HEK293T (cell line): ENCODE measurements at regions not wholly inside any gene's neighbourhood (a gene's known extent, or its start where the extent isn't known, plus 50 kb on each side); places are given as distances from the start of the nearest gene placed in this dataset.

ENCODE experiments used
- CTCF ChIA-PET: fragments of 350-600 bp; formaldehyde crosslinking; extraction: SDS; loops from one replicate; lab custom pipeline; 2021; ENCODE audit warnings: antibody characterized with exemption, inconsistent platforms; lab: Yijun Ruan, JAX
- POLR2A ChIA-PET: fragments of 350-600 bp; formaldehyde crosslinking; extraction: SDS; loops from one replicate; lab custom pipeline; 2020; ENCODE audit warnings: antibody characterized with exemption, inconsistent platforms; lab: Yijun Ruan, JAX
- DNase-seq: peaks from one replicate; pipeline ENCODE4 v3.0.0; 2012; ENCODE audit warnings: mixed read lengths; ENCODE audit errors: extremely low spot score
- ARNT ChIP-seq: fragments of 450-650 bp; IDR thresholded peaks from 2 replicates; pipeline ENCODE4 v1.6.1; 2017; ENCODE audit warnings: mild to moderate bottlenecking
- BHLHE40 ChIP-seq: fragments of 450-650 bp; IDR thresholded peaks from 2 replicates; pipeline ENCODE4 v1.6.1; 2016; ENCODE audit warnings: mild to moderate bottlenecking, moderate library complexity, borderline replicate concordance
- CTBP1 ChIP-seq: fragments of 450-650 bp; IDR thresholded peaks from 2 replicates; pipeline ENCODE4 v1.6.1; 2016; ENCODE audit warnings: borderline replicate concordance
- ELF4 ChIP-seq: fragments of 450-650 bp; IDR thresholded peaks from 2 replicates; pipeline ENCODE4 v1.6.1; 2017; ENCODE audit warnings: antibody characterized with exemption
- FOXA1 ChIP-seq: fragments of 450-650 bp; IDR thresholded peaks from 2 replicates; pipeline ENCODE4 v1.6.1; 2016; ENCODE audit warnings: mild to moderate bottlenecking
- FOXK2 ChIP-seq: fragments of 450-650 bp; IDR thresholded peaks from 2 replicates; pipeline ENCODE4 v1.6.1; 2016; ENCODE audit warnings: mild to moderate bottlenecking
- FOXM1 ChIP-seq: fragments of 450-650 bp; IDR thresholded peaks from 2 replicates; pipeline ENCODE4 v1.6.1; 2017; ENCODE audit warnings: mild to moderate bottlenecking, borderline replicate concordance
- HDGF ChIP-seq: fragments of 450-650 bp; IDR thresholded peaks from 2 replicates; pipeline ENCODE4 v1.6.1; 2017; ENCODE audit warnings: antibody characterized with exemption, borderline replicate concordance
- L3MBTL2 ChIP-seq: fragments of 450-650 bp; conservative IDR thresholded peaks from 2 replicates; pipeline ENCODE4 v1.6.1; 2016; ENCODE audit warnings: mild to moderate bottlenecking
- LEF1 ChIP-seq: fragments of 450-650 bp; IDR thresholded peaks from 2 replicates; pipeline ENCODE4 v1.6.1; 2017; ENCODE audit warnings: mild to moderate bottlenecking, borderline replicate concordance
- NFRKB ChIP-seq: fragments of 450-650 bp; IDR thresholded peaks from 2 replicates; pipeline ENCODE4 v1.6.1; 2016; ENCODE audit warnings: mild to moderate bottlenecking, moderate library complexity
- SP1 ChIP-seq: fragments of 450-650 bp; IDR thresholded peaks from 2 replicates; pipeline ENCODE4 v1.6.1; 2017
- SUZ12 ChIP-seq: fragments of 450-650 bp; IDR thresholded peaks from 2 replicates; pipeline ENCODE4 v1.6.1; 2016; ENCODE audit warnings: mild to moderate bottlenecking
- TARDBP ChIP-seq: fragments of 450-650 bp; IDR thresholded peaks from 2 replicates; pipeline ENCODE4 v1.6.1; 2016
- ZNF384 ChIP-seq: fragments of 450-650 bp; IDR thresholded peaks from 2 replicates; pipeline ENCODE4 v1.6.1; 2016
- TF ChIP-seq, protein P1 (sequence below): fragments of 450-650 bp; IDR thresholded peaks from 2 replicates; pipeline ENCODE4 v1.6.1; 2016

DNA sequence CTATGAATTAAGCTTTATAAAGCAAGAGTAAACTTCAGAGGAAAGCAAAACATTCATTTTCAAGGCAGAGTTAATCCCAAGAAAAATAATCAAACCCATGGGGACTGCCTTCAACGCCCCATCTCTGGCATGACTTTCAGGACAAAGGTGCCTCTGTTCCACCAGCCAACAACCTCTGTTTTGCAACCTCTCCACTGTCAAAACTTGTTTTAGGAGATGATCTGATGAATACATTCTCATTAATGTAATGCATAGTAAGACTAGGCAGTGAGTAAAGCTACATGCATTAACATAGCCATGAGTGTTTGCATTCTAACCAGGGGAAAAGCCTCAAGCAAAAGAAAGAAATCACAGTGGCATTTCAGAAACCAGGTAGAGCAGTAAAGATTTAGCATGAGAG lies 357.0 kb downstream of the FBXO15 start:
- no peak for DNase-seq
- CTCF ChIA-PET: no interaction called here
- POLR2A ChIA-PET: no interaction called here
- no peak for TF ChIP-seq FOXM1
- TF ChIP-seq TARDBP: no peak
- no peak for TF ChIP-seq SP1
- TF ChIP-seq ZNF384: no peak
- no peak for TF ChIP-seq ARNT
- TF ChIP-seq, protein P1, sequence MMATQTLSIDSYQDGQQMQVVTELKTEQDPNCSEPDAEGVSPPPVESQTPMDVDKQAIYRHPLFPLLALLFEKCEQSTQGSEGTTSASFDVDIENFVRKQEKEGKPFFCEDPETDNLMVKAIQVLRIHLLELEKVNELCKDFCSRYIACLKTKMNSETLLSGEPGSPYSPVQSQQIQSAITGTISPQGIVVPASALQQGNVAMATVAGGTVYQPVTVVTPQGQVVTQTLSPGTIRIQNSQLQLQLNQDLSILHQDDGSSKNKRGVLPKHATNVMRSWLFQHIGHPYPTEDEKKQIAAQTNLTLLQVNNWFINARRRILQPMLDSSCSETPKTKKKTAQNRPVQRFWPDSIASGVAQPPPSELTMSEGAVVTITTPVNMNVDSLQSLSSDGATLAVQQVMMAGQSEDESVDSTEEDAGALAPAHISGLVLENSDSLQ: no peak
- no peak for TF ChIP-seq LEF1
- TF ChIP-seq L3MBTL2: no peak
- TF ChIP-seq SUZ12: no peak
- TF ChIP-seq CTBP1: no peak
- TF ChIP-seq BHLHE40: no peak
- TF ChIP-seq FOXK2: no peak
- TF ChIP-seq ELF4: no peak
- no peak for TF ChIP-seq FOXA1
- no peak for TF ChIP-seq NFRKB
- TF ChIP-seq HDGF: no peak

DNA sequence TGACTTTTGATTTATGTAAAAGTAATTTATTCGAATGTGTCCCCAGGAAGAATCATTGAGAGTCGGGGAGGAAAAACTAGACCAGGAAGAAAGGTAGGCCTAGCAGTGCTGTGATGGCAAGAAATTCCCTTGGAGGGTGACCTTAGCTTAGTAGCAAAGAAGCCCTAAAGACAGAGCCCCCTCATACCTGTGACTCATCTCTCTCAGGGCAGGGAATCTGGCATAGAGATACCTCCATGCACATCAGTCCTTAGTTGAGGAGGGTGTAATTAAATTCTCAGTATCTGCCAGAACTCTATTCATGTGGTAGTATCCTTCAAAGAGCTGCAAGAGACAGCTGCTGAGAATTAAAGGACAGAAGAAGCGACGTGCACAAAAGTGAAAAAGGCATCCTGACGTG lies 360.3 kb downstream of the FBXO15 start:
- ChIA-PET POLR2A (no interaction called here), CTCF (no interaction called here)
- TF ChIP-seq FOXM1: no peak
- TF ChIP-seq, protein P1: no peak
- no peak for TF ChIP-seq SP1
- no peak for TF ChIP-seq SUZ12
- TF ChIP-seq ARNT: no peak
- TF ChIP-seq NFRKB: no peak
- no peak for TF ChIP-seq BHLHE40
- no peak for TF ChIP-seq ELF4
- DNase-seq: no peak

DNA sequence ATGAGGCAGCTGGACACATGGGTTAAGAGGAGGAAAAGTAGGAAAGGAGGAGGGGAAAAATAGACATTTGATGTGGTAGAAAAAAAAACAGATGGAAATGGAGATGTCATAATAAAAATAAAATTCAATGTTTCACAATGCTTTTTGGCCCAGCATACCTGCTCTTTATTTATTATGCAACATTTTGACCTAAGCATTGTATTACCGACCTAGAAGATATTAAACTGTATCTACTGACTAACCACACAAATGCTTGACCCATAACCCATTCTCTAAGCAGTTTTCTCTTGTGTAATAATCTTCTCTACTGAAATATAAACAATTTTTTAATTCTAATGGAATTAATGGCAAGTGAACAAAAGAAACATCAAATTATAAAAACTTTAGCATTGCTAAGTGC lies 362.3 kb downstream of the FBXO15 start:
- no peak for TF ChIP-seq FOXK2
- no peak for TF ChIP-seq LEF1
- TF ChIP-seq NFRKB: no peak
- no peak for TF ChIP-seq L3MBTL2
- TF ChIP-seq BHLHE40: no peak
- TF ChIP-seq TARDBP: no peak
- TF ChIP-seq ELF4: no peak
- TF ChIP-seq CTBP1: no peak
- TF ChIP-seq FOXM1: no peak
- no peak for TF ChIP-seq ZNF384
- TF ChIP-seq, protein P1: no peak
- no peak for TF ChIP-seq SUZ12
- no peak for TF ChIP-seq HDGF
- TF ChIP-seq ARNT: no peak
- no peak for TF ChIP-seq SP1
- no peak for TF ChIP-seq FOXA1
- CTCF ChIA-PET: no interaction called here
- POLR2A ChIA-PET: no interaction called here
- DNase-seq: no peak

DNA sequence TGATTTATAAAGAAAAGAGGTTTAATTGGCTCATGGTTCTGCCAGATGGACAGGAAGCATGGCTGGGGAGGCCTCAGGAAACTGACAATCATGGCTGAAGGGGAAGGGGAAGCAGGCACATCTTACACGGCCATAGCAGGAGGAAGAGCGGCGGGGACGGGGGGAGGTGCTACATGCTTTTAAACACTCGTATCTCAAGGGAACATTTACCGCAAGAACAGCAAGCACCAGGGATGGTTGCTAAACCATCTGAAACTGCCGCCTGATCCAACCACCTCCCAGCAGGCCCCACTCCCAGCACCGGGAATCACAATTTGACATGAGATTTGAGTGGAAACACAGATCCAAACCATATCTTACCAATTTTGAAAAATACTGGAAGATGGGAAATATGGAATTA lies 362.8 kb downstream of the FBXO15 start:
- ChIA-PET POLR2A (no interaction called here), CTCF (no interaction called here)
- TF ChIP-seq SUZ12: no peak
- no peak for TF ChIP-seq FOXA1
- TF ChIP-seq NFRKB: no peak
- TF ChIP-seq FOXM1: no peak
- no peak for TF ChIP-seq ARNT
- no peak for TF ChIP-seq TARDBP
- TF ChIP-seq ELF4: no peak
- no peak for DNase-seq

DNA sequence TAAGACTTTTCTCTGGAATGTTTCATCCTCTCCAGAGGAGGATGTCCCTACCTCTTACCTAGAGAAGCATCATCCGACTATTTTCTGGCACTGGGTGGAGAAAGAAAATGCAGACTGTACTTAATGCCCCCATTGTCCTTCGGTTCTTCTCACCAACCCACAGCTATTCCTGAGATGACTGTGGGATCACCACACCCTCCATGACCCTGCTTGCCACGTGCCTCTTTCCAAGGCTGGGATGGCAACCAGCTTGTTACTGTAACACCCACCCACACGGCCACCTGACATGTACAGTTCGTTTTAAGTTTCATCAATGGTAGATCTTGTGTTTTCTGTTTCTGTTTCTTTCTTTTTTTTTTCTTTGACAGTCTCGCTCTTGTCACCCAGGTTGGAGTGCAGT lies 365.2 kb downstream of the FBXO15 start:
- POLR2A ChIA-PET: no interaction called here
- no peak for TF ChIP-seq FOXK2
- no peak for TF ChIP-seq NFRKB
- no peak for TF ChIP-seq L3MBTL2
- no peak for TF ChIP-seq CTBP1
- TF ChIP-seq SUZ12: no peak
- TF ChIP-seq, protein P1: no peak
- TF ChIP-seq ARNT: no peak
- no peak for TF ChIP-seq TARDBP
- TF ChIP-seq FOXA1: no peak
- TF ChIP-seq HDGF: no peak
- no peak for TF ChIP-seq BHLHE40
- TF ChIP-seq LEF1: no peak
- no peak for TF ChIP-seq ELF4
- no peak for TF ChIP-seq ZNF384
- no peak for TF ChIP-seq FOXM1
- no peak for TF ChIP-seq SP1
- DNase-seq: no peak
- CTCF ChIA-PET: no interaction called here

DNA sequence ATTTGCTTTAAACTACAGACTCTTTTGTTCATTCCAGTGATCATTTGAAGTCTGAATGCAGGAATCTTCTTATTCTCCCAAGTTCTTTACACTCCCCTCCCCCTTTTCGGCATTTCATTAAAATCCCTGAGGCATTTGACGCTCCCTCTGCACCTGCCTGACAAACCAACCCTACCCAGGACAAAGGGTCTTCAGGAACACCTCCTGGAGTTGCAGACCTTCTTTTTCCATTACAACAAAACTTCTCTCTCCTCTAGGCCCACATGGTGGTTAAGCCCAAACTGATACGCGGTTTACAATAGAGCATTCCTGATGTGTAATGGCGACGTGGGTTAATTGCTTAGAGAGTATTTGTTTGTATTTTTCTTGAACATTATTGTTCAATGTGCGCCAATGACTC lies 367.4 kb downstream of the FBXO15 start:
- POLR2A ChIA-PET: no interaction called here
- TF ChIP-seq L3MBTL2: no peak
- TF ChIP-seq ZNF384: no peak
- no peak for TF ChIP-seq SUZ12
- no peak for TF ChIP-seq TARDBP
- CTCF ChIA-PET: interaction anchor here (0.6 kb wide), 1 partner anchor 83 kb away, joined by 4 read pairs; no protein-coding TSS in a partner anchor

More for the DNA sequence above, 367.4 kb downstream of the FBXO15 start:
- DNase-seq: no peak
